SK-N-SH (cell line): ENCODE measurements at regions not wholly inside any gene's neighbourhood (a gene's known extent, or its start where the extent isn't known, plus 50 kb on each side); places are given as distances from the start of the nearest gene placed in this dataset.

Experiments
- CTCF ChIA-PET: fragments of 300-600, 350-600 bp; formaldehyde crosslinking; extraction: SDS; loops from one replicate; lab custom pipeline; 2021; lab: Yijun Ruan, JAX
- POLR2A ChIA-PET: fragments of 350-600 bp; sonication (Branson Sonifier 250); formaldehyde crosslinking; extraction: SDS; loops from one replicate; lab custom pipeline; 2020; ENCODE audit warnings: antibody characterized with exemption, inconsistent platforms; lab: Yijun Ruan, JAX
- DNase-seq: peaks from one replicate; pipeline ENCODE4 v3.0.0; 2012
- H2AFZ ChIP-seq: fragments of 200-600 bp; sonication (generic); 2 replicates; pipeline ENCODE4 v1.8.1; 2016; ENCODE audit warnings: antibody characterized with exemption, mild to moderate bottlenecking, low read depth
- H3F3A ChIP-seq: fragments of 200-600 bp; sonication (generic); replicated peaks from 2 replicates; pipeline ENCODE3; 2016; ENCODE audit warnings: antibody characterized with exemption, mild to moderate bottlenecking; ENCODE audit not compliant: insufficient read depth
- H3K27ac ChIP-seq, 2 experiments: fragments of 200-500 bp in 1 of 2; fragments of 200-600 bp in 1 of 2; sonication (Bioruptor generic) in 1 of 2; sonication (generic), shearing (Covaris generic) in 1 of 2; 2 replicates each; pipeline versions ENCODE4 v1.5.1 to v1.6.1; 2014 to 2016; ENCODE audit warnings: low read depth in 2 of 2, inconsistent platforms in 1 of 2, low read length in 1 of 2, mild to moderate bottlenecking in 1 of 2, mixed read lengths in 1 of 2
- H3K27me3 ChIP-seq: fragments of 200-600 bp; sonication (generic), shearing (Covaris generic); 2 replicates; pipeline ENCODE4 v1.6.1; 2016; ENCODE audit warnings: mixed run types; ENCODE audit not compliant: insufficient read depth
- H3K36me3 ChIP-seq, 2 experiments: fragments of 200-500 bp in 1 of 2; fragments of 200-600 bp in 1 of 2; sonication (Bioruptor generic) in 1 of 2; sonication (generic) in 1 of 2; replicated peaks in 1 of 2; 2 replicates each; pipeline versions ENCODE3 to v1.5.1; 2014 to 2016; ENCODE audit warnings: low read length in 1 of 2, mild to moderate bottlenecking in 1 of 2; ENCODE audit not compliant: insufficient read depth in 2 of 2, control insufficient read depth in 1 of 2
- H3K4me1 ChIP-seq, 2 experiments: fragments of 200-500 bp in 1 of 2; fragments of 200-600 bp in 1 of 2; sonication (Bioruptor generic) in 1 of 2; sonication (generic), shearing (Covaris generic) in 1 of 2; 2 replicates each; pipeline versions ENCODE4 v1.5.1 to v1.6.1; 2014 to 2016; ENCODE audit warnings: low read depth in 1 of 2, low read length in 1 of 2, mixed run types in 1 of 2; ENCODE audit not compliant: insufficient read depth in 2 of 2, control insufficient read depth in 1 of 2
- H3K4me2 ChIP-seq: fragments of 200-600 bp; sonication (generic), shearing (Covaris generic); 2 replicates; pipeline ENCODE4 v1.6.1; 2017; ENCODE audit warnings: mixed run types
- H3K4me3 ChIP-seq, 2 experiments: fragments of 200-500 bp in 1 of 2; fragments of 200-600 bp in 1 of 2; sonication (Bioruptor generic) in 1 of 2; sonication (generic), shearing (Covaris generic) in 1 of 2; 2 replicates each; pipeline versions ENCODE4 v1.5.1 to v1.8.1; 2014 to 2016; ENCODE audit warnings: low read depth in 2 of 2, inconsistent platforms in 1 of 2, low read length in 1 of 2, mild to moderate bottlenecking in 1 of 2, mixed read lengths in 1 of 2, moderate library complexity in 1 of 2
- H3K79me2 ChIP-seq: fragments of 200-600 bp; sonication (generic); 2 replicates; pipeline ENCODE4 v1.8.1; 2017; ENCODE audit warnings: mild to moderate bottlenecking; ENCODE audit not compliant: insufficient read depth
- H3K9ac ChIP-seq: fragments of 200-600 bp; sonication (generic); 2 replicates; pipeline ENCODE4 v1.6.1; 2017; ENCODE audit warnings: mixed run types
- H3K9me2 ChIP-seq: fragments of 200-600 bp; sonication (generic); 2 replicates; pipeline ENCODE4 v1.6.1; 2017; ENCODE audit warnings: mixed run types
- H3K9me3 ChIP-seq: fragments of 200-600 bp; sonication (generic); 2 replicates; pipeline ENCODE4 v1.6.1; 2017; ENCODE audit warnings: mixed run types, mild to moderate bottlenecking, moderate library complexity
- H4K20me1 ChIP-seq: fragments of 200-600 bp; sonication (generic); 2 replicates; pipeline ENCODE4 v1.6.1; 2017; ENCODE audit warnings: mild to moderate bottlenecking, mixed run types; ENCODE audit not compliant: insufficient read depth
- CTCF ChIP-seq: fragments of 200-600 bp; sonication (generic); IDR thresholded peaks from 2 replicates; pipeline ENCODE4 v1.6.1; 2017; ENCODE audit warnings: antibody characterized with exemption, mild to moderate bottlenecking, moderate library complexity
- EZH2phosphoT487 ChIP-seq: fragments of 200-600 bp; sonication (generic); IDR thresholded peaks from 2 replicates; pipeline ENCODE4 v1.6.1; 2017; ENCODE audit warnings: low read depth, mixed run types, mild to moderate bottlenecking, antibody characterized with exemption, moderate library complexity, borderline replicate concordance
- GATA2 ChIP-seq: sonication (generic); formaldehyde crosslinking; IDR thresholded peaks from 2 replicates; pipeline ENCODE4 v1.5.0; 2020; ENCODE audit warnings: mild to moderate bottlenecking, missing genetic modification reagents
- JUND ChIP-seq: IDR thresholded peaks from 2 replicates; pipeline ENCODE4 v1.4.0; 2012
- NFIC ChIP-seq: IDR thresholded peaks from 2 replicates; pipeline ENCODE4 v1.4.0; 2012; ENCODE audit warnings: borderline replicate concordance
- PBX3 ChIP-seq: IDR thresholded peaks from 2 replicates; pipeline ENCODE4; 2012
- POLR2AphosphoS5 ChIP-seq: IDR thresholded peaks from 2 replicates; pipeline ENCODE4 v1.6.1; 2012; ENCODE audit warnings: low read depth, low read length
- RAD21 ChIP-seq: IDR thresholded peaks from 2 replicates; pipeline ENCODE4 v1.6.1; 2012; ENCODE audit warnings: mild to moderate bottlenecking, low read length
- RCOR1 ChIP-seq: fragments of 150-350 bp; IDR thresholded peaks from 2 replicates; pipeline ENCODE4 v1.6.1; 2017; ENCODE audit warnings: antibody characterized with exemption, low read length
- RXRA ChIP-seq: IDR thresholded peaks from 2 replicates; pipeline ENCODE4 v1.4.0; 2012; ENCODE audit warnings: low read depth, mild to moderate bottlenecking, borderline replicate concordance
- SIN3A ChIP-seq: IDR thresholded peaks from 2 replicates; pipeline ENCODE4 v1.6.1; 2012; ENCODE audit warnings: low read depth, mild to moderate bottlenecking, low read length, moderate library complexity, borderline replicate concordance
- TAF1 ChIP-seq: IDR thresholded peaks from 2 replicates; pipeline ENCODE4 v1.6.1; 2012; ENCODE audit warnings: low read depth, mild to moderate bottlenecking, low read length, moderate library complexity, borderline replicate concordance
- TCF12 ChIP-seq: IDR thresholded peaks from 2 replicates; pipeline ENCODE4 v1.4.0; 2012
- TEAD4 ChIP-seq: IDR thresholded peaks from 2 replicates; pipeline ENCODE4 v1.4.0; 2012; ENCODE audit warnings: mild to moderate bottlenecking, borderline replicate concordance; ENCODE audit not compliant: insufficient read depth
- WGBS: methylation state at CpG from one replicate; pipeline ENCODE4 v1.1.6; 2017; ENCODE audit warnings: low lambda C conversion rate; 5-methylcytosine and 5-hydroxymethylcytosine counted together
- TF ChIP-seq, protein P1 (sequence below): IDR thresholded peaks from 2 replicates; pipeline ENCODE4 v1.4.0; 2012; ENCODE audit warnings: low read depth, borderline replicate concordance
- TF ChIP-seq, protein P2 (sequence below): IDR thresholded peaks from 2 replicates; pipeline ENCODE4 v1.6.1; 2012; ENCODE audit warnings: mild to moderate bottlenecking, low read depth, low read length, moderate library complexity
- TF ChIP-seq, protein P3 (sequence below): fragments of 150-350 bp; IDR thresholded peaks from 2 replicates; pipeline ENCODE4 v1.6.1; 2017; ENCODE audit warnings: antibody characterized with exemption, low read length, low read depth, borderline replicate concordance

DNA sequence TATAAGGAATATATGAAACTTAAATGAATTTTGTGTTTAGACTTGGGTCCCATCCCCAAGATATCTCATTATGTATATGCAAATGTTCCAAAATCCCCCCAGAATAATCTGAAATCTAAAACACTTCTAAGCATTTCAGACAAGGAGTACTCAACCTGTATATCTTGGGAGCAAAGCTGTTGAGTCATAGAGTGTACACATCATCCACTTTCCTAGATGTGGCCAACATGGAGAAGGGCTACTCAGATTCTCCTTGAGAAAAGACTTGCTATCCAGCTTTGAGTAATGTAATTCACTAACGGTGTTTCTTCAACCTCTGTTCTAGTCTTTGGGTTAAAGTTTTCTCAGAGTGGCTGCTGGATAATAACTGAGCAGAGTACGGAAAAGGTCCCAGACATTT, 215.5 kb upstream of the POU1F1 start:
- H3K9ac ChIP-seq = no peak overlapping the region
- 7% methylated on average over 2 of the region's 2 CpGs for WGBS
- no peak for DNase-seq
- H3F3A ChIP-seq = no peaks in the 10 kb centered on the region
- TF ChIP-seq TEAD4 (no peak), CTCF (no peak), RAD21 (no peak), NFIC (no peak), GATA2 (CRISPR knock-in tag) (no peak), SIN3A (no peak), PBX3 (no peak), JUND (no peak), TAF1 (no peak), RXRA (no peak), POLR2AphosphoS5 (no peak)
- TF ChIP-seq, protein P1, sequence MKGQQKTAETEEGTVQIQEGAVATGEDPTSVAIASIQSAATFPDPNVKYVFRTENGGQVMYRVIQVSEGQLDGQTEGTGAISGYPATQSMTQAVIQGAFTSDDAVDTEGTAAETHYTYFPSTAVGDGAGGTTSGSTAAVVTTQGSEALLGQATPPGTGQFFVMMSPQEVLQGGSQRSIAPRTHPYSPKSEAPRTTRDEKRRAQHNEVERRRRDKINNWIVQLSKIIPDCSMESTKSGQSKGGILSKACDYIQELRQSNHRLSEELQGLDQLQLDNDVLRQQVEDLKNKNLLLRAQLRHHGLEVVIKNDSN = no peak
- no peak overlapping the region for H3K27ac ChIP-seq
- H3K79me2 ChIP-seq = no peaks in the 10 kb centered on the region
- H4K20me1 ChIP-seq = no peaks in the 10 kb centered on the region
- ChIA-PET POLR2A (no interaction called here), CTCF (no interaction called here)
- H3K9me3 ChIP-seq = no peaks in the 10 kb centered on the region
- H3K4me2 ChIP-seq = no peak overlapping the region
- H3K4me3 ChIP-seq = no peak overlapping the region
- H3K4me1 ChIP-seq = no peaks in the 10 kb centered on the region
- H3K36me3 ChIP-seq = no peaks in the 10 kb centered on the region
- H3K9me2 ChIP-seq = no peaks in the 10 kb centered on the region
- H2AFZ ChIP-seq = no peak overlapping the region
- peaks cover 6% of the 10 kb centered on the region; the same call in 1 of the 2 replicates for H3K27me3 ChIP-seq

- Histone ChIP-seq H3K9me2 (no peaks in the 10 kb centered on the region), H3K9me3 (no peaks in the 10 kb centered on the region), H3K9ac (no peak overlapping the region), H3K4me3 (no peak overlapping the region), H3K4me2 (no peak overlapping the region), H3K4me1 (no peaks in the 10 kb centered on the region), H2AFZ (no peak overlapping the region), H3F3A (no peaks in the 10 kb centered on the region), H3K27ac (no peak overlapping the region), H3K36me3 (no peaks in the 10 kb centered on the region), H4K20me1 (no peaks in the 10 kb centered on the region), H3K27me3 (peaks cover 6% of the 10 kb centered on the region; the same call in 1 of the 2 replicates), H3K79me2 (no peaks in the 10 kb centered on the region)
- no peak for DNase-seq
- CTCF ChIA-PET = no interaction called here
- 6% methylated on average over 4 of the region's 4 CpGs for WGBS
- POLR2A ChIA-PET = no interaction called here
- TF ChIP-seq TCF12 (no peak), TEAD4 (no peak), CTCF (no peak), POLR2AphosphoS5 (no peak), RXRA (no peak), RCOR1 (no peak), GATA2 (CRISPR knock-in tag) (no peak), EZH2phosphoT487 (no peak), RAD21 (no peak)
- TF ChIP-seq, protein P2, sequence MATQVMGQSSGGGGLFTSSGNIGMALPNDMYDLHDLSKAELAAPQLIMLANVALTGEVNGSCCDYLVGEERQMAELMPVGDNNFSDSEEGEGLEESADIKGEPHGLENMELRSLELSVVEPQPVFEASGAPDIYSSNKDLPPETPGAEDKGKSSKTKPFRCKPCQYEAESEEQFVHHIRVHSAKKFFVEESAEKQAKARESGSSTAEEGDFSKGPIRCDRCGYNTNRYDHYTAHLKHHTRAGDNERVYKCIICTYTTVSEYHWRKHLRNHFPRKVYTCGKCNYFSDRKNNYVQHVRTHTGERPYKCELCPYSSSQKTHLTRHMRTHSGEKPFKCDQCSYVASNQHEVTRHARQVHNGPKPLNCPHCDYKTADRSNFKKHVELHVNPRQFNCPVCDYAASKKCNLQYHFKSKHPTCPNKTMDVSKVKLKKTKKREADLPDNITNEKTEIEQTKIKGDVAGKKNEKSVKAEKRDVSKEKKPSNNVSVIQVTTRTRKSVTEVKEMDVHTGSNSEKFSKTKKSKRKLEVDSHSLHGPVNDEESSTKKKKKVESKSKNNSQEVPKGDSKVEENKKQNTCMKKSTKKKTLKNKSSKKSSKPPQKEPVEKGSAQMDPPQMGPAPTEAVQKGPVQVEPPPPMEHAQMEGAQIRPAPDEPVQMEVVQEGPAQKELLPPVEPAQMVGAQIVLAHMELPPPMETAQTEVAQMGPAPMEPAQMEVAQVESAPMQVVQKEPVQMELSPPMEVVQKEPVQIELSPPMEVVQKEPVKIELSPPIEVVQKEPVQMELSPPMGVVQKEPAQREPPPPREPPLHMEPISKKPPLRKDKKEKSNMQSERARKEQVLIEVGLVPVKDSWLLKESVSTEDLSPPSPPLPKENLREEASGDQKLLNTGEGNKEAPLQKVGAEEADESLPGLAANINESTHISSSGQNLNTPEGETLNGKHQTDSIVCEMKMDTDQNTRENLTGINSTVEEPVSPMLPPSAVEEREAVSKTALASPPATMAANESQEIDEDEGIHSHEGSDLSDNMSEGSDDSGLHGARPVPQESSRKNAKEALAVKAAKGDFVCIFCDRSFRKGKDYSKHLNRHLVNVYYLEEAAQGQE = no peak
- TF ChIP-seq, protein P3, sequence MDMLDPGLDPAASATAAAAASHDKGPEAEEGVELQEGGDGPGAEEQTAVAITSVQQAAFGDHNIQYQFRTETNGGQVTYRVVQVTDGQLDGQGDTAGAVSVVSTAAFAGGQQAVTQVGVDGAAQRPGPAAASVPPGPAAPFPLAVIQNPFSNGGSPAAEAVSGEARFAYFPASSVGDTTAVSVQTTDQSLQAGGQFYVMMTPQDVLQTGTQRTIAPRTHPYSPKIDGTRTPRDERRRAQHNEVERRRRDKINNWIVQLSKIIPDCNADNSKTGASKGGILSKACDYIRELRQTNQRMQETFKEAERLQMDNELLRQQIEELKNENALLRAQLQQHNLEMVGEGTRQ = no peak
Observed at GRCh38 chr3:87489892-87490291, 213.5 kb upstream of the POU1F1 start.
